ENCODE measurements at regions not wholly inside any gene's neighbourhood (a gene's known extent, or its start where the extent isn't known, plus 50 kb on each side); places are given as distances from the start of the nearest gene placed in this dataset.

GRCh38 chr17:55870044-55870443 is 119.2 kb downstream of the PCTP start:
- no peaks in the 10 kb centered on the region for H3K4me1 ChIP-seq
- no peak for DNase-seq
- H3K27me3 ChIP-seq, result no peaks in the 10 kb centered on the region
- no peak overlapping the region for H3K4me3 ChIP-seq
- H3K9me3 ChIP-seq, result no peaks in the 10 kb centered on the region
- no peaks in the 10 kb centered on the region for H3K36me3 ChIP-seq
- no peak overlapping the region for H3K27ac ChIP-seq
- TF ChIP-seq POLR2A (IDR thresholded peaks at IDR 0.05), result no peak
- TF ChIP-seq CTCF (IDR thresholded peaks at IDR 0.05), result no peak

DNA sequence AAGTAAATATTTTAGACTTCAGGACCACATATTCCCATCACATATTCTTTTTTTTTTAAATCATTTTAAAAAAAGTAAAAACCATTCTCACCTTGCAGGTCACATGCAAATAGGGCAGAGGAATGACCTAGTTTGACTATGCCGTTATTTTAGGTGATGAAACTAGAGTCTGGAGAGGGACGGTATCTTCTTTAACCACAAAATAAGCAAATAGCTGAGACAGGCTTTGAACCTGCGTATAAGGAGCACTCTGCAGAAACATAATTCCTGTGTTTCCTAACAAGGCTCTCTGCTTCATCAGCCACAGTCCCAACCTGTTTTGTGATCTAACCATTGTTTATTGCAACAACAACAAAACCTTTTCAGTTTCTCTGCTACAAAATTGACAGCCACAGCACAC is 121.5 kb downstream of the PCTP start:
- Histone ChIP-seq H3K27me3 (no peaks in the 10 kb centered on the region), H3K27ac (no peak overlapping the region), H3K4me1 (no peaks in the 10 kb centered on the region), H3K9me3 (no peaks in the 10 kb centered on the region), H3K36me3 (no peaks in the 10 kb centered on the region), H3K4me3 (no peak overlapping the region)
- TF ChIP-seq CTCF (IDR thresholded peaks at IDR 0.05) (no peak), POLR2A (IDR thresholded peaks at IDR 0.05) (no peak)
- DNase-seq, result no peak

DNA sequence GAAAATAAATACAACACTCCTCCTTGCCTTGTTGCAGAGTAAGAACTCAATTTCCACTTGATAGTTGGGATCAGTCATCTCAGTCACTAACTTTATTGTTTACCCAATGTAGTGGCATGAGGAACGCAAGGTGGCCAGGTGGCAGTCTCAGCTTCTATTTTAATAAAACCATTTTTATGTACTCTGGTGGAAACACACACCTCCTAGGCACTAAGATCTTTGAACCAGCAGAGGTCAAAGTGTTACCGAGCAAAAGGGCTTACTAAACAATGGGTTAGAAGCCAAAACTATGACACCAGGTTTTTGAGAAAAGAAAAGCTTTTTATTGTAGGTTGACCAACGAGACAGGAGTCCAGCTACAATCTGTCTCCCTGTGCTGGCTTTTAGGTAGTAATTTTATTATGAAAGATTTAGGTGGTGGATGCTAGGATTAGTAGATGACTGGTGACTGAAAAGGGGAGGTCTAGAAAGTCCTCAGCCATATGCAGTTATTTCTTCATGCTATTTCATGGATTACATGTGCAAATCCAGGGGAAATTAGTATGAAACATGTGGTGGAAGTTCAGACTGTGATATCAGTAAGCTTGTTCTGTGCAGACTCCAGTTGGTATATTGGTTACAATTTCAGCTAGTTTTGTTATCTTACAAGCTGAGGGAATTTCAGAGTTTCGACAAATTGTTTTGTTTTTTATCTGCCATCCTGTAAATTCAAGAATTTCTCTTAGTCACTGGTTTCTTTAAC is 122.3 kb downstream of the PCTP start:
- Histone ChIP-seq H3K4me3 (no peak overlapping the region), H3K36me3 (no peaks in the 10 kb centered on the region)
- TF ChIP-seq CTCF (IDR thresholded peaks at IDR 0.05) (no peak), POLR2A (IDR thresholded peaks at IDR 0.05) (no peak)

GRCh38 chr17:55883149-55883548 is 132.3 kb downstream of the PCTP start:
- H3K4me1 ChIP-seq, result no peaks in the 10 kb centered on the region
- no peak for DNase-seq
- no peaks in the 10 kb centered on the region for H3K9me3 ChIP-seq
- no peak overlapping the region for H3K27ac ChIP-seq
- TF ChIP-seq CTCF (IDR thresholded peaks at IDR 0.05), result no peak
- no peak for TF ChIP-seq POLR2A (IDR thresholded peaks at IDR 0.05)
- H3K4me3 ChIP-seq, result no peak overlapping the region
- no peaks in the 10 kb centered on the region for H3K36me3 ChIP-seq
- H3K27me3 ChIP-seq, result no peaks in the 10 kb centered on the region

More for the DNA sequence above, 122.3 kb downstream of the PCTP start:
- Histone ChIP-seq H3K27me3 (no peaks in the 10 kb centered on the region), H3K9me3 (no peaks in the 10 kb centered on the region), H3K4me1 (no peaks in the 10 kb centered on the region), H3K27ac (no peak overlapping the region)
- DNase-seq, result no peak

DNA sequence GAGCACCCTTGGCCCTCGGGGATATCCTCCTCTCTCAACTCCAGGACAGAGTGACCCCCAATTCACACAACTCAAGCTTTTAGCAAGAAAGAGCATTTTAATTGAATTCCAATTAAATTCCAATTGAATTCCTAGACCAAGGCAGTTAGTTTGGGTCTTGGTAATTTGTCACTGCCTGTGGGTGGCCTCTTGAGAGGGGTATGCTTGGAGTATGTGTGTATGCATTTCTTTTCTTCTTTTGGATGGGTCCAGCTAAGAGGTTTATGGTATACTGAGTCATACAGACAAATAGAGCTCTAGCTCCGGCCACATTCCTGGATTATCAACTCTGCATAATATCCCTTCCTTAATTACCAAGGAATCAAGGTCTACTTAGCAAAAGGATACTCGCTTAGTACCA is 136.7 kb downstream of the PCTP start:
- no peaks in the 10 kb centered on the region for H3K4me1 ChIP-seq
- no peak overlapping the region for H3K27ac ChIP-seq
- H3K27me3 ChIP-seq, result no peaks in the 10 kb centered on the region
- H3K9me3 ChIP-seq, result no peaks in the 10 kb centered on the region
- TF ChIP-seq POLR2A (IDR thresholded peaks at IDR 0.05) (no peak), CTCF (IDR thresholded peaks at IDR 0.05) (no peak)
- DNase-seq, result no peak
- no peak overlapping the region for H3K4me3 ChIP-seq
- H3K36me3 ChIP-seq, result no peaks in the 10 kb centered on the region

DNA sequence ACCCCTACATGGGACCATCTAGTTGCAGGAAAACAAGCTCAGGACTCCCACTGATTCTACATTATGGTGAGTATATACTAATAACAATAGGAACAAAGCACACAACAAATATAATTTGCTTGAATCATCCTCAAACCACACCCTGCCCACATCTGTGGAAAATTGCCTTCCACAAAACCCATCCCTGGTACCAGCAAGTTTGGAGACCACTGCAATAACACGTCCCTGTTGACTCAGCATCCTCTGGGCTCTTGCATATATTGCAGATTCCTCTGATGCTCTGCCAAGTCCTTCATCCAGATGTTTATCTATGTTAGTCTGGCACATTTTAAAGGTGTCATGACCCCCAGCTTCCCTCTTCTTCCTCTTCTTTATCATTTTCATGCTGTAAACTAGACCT is 138.4 kb downstream of the PCTP start:
- Histone ChIP-seq H3K4me3 (no peak overlapping the region), H3K27ac (no peak overlapping the region), H3K27me3 (no peaks in the 10 kb centered on the region), H3K4me1 (no peaks in the 10 kb centered on the region), H3K36me3 (no peaks in the 10 kb centered on the region), H3K9me3 (no peaks in the 10 kb centered on the region)
- no peak for TF ChIP-seq CTCF (IDR thresholded peaks at IDR 0.05)
- TF ChIP-seq POLR2A (IDR thresholded peaks at IDR 0.05), result no peak
- no peak for DNase-seq

Measured in Peyer's patch (tissue), 4 donors.